ENCODE measurements at regions not wholly inside any gene's neighbourhood (a gene's known extent, or its start where the extent isn't known, plus 50 kb on each side); places are given as distances from the start of the nearest gene placed in this dataset.

GRCh38 chr17:73724990-73725389, 80.7 kb upstream of the SDK2 start:
- DNase-seq = no peak

- no peak for DNase-seq
These were observed 81.7 kb upstream of the SDK2 start for GRCh38 chr17:73725794-73726515.

- no peak for DNase-seq
These were observed 83.7 kb upstream of the SDK2 start for GRCh38 chr17:73727941-73728340.

GRCh38 chr17:73729101-73729500, 84.9 kb upstream of the SDK2 start:
- DNase-seq = no peak

GRCh38 chr17:73731733-73732132, 87.5 kb upstream of the SDK2 start:
- DNase-seq = no peak

GRCh38 chr17:73733517-73733916, 89.3 kb upstream of the SDK2 start:
- DNase-seq = no peak

- DNase-seq = no peak
These were observed 91.0 kb upstream of the SDK2 start for GRCh38 chr17:73735245-73735644.

GRCh38 chr17:73738751-73739575, 94.7 kb upstream of the SDK2 start:
- DNase-seq = no peak

GRCh38 chr17:73740370-73740769, 96.1 kb upstream of the SDK2 start:
- no peak for DNase-seq

GRCh38 chr17:73742948-73743381, 98.7 kb upstream of the SDK2 start:
- no peak for DNase-seq

GRCh38 chr17:73743518-73744201, 99.4 kb upstream of the SDK2 start:
- DNase-seq = no peak

- no peak for DNase-seq
These were observed 100.2 kb upstream of the SDK2 start for GRCh38 chr17:73744411-73744810.

- DNase-seq = no peak
These were observed 102.2 kb upstream of the SDK2 start for GRCh38 chr17:73746314-73747073.

GRCh38 chr17:73747221-73748002, 103.2 kb upstream of the SDK2 start:
- DNase-seq = no peak

GRCh38 chr17:73748508-73748907, 104.3 kb upstream of the SDK2 start:
- no peak for DNase-seq

- no peak for DNase-seq
These were observed 105.1 kb upstream of the SDK2 start for GRCh38 chr17:73749337-73749823.

- DNase-seq = no peak
These were observed 105.8 kb upstream of the SDK2 start for GRCh38 chr17:73749928-73750605.

GRCh38 chr17:73750975-73751374, 106.7 kb upstream of the SDK2 start:
- no peak for DNase-seq

GRCh38 chr17:73753751-73754496, 109.7 kb upstream of the SDK2 start:
- DNase-seq = no peak

GRCh38 chr17:73754886-73755400, 110.7 kb upstream of the SDK2 start:
- no peak for DNase-seq
